Coronary artery (tissue), 2 donors: ENCODE measurements at regions not wholly inside any gene's neighbourhood (a gene's known extent, or its start where the extent isn't known, plus 50 kb on each side); places are given as distances from the start of the nearest gene placed in this dataset.

Source experiments
- DNase-seq: peaks from one replicate; pipeline ENCODE4 v3.0.0-alpha.2; 2017; ENCODE audit warnings: low spot score
- H3K27ac ChIP-seq, 2 donors: fragments of 200-600 bp; sonication (generic); one replicate each; pipeline ENCODE4 v1.5.1; 2016 to 2019
- H3K4me3 ChIP-seq: fragments of 200-600 bp; sonication (generic); 2 replicates; pipeline ENCODE4 v1.5.1; 2016; ENCODE audit warnings: mild to moderate bottlenecking, moderate library complexity
- CTCF ChIP-seq: fragments of 200-600 bp; sonication (generic); IDR thresholded peaks from one replicate; pipeline ENCODE4 v1.5.1; 2019; ENCODE audit warnings: antibody characterized with exemption

GRCh38 chr18:26794230-26795101, 71.0 kb downstream of the AQP4 start:
- Histone ChIP-seq H3K4me3 (no peak overlapping the region), H3K27ac (no peak overlapping the region)
- DNase-seq = no peak
- TF ChIP-seq CTCF = no peak

- DNase-seq = no peak
- Histone ChIP-seq H3K27ac (no peak overlapping the region), H3K4me3 (no peak overlapping the region)
- no peak for TF ChIP-seq CTCF
Observed at GRCh38 chr18:26792661-26793060, 72.8 kb downstream of the AQP4 start.

GRCh38 chr18:26791676-26792075, 73.8 kb downstream of the AQP4 start:
- no peak for DNase-seq
- no peak overlapping the region for H3K27ac ChIP-seq
- H3K4me3 ChIP-seq = no peak overlapping the region
- TF ChIP-seq CTCF = no peak

GRCh38 chr18:26784599-26784998, 80.9 kb downstream of the AQP4 start:
- no peak for DNase-seq
- H3K27ac ChIP-seq = no peak overlapping the region
- no peak for TF ChIP-seq CTCF
- H3K4me3 ChIP-seq = no peak overlapping the region

GRCh38 chr18:26783170-26783569, 82.3 kb downstream of the AQP4 start:
- Histone ChIP-seq H3K4me3 (no peak overlapping the region), H3K27ac (no peak overlapping the region)
- no peak for DNase-seq
- no peak for TF ChIP-seq CTCF

- no peak for DNase-seq
- no peak overlapping the region for H3K4me3 ChIP-seq
- no peak overlapping the region for H3K27ac ChIP-seq
- no peak for TF ChIP-seq CTCF
Observed at GRCh38 chr18:26780520-26781325, 84.8 kb downstream of the AQP4 start.
